CD4-positive, alpha-beta T cell (primary cell): ENCODE measurements at regions not wholly inside any gene's neighbourhood (a gene's known extent, or its start where the extent isn't known, plus 50 kb on each side); places are given as distances from the start of the nearest gene placed in this dataset.

ENCODE experiments used
- ATAC-seq: fragments of 200-7000 bp; cut with Tn5 transposase; one replicate; pipeline ENCODE4 v1.10.0; 2022; ENCODE audit warnings: mild to moderate bottlenecking; ENCODE audit not compliant: poor library complexity
- CTCF ChIA-PET: fragments of 350-600 bp; sonication (Branson Sonifier 250); formaldehyde crosslinking; loops from one replicate; lab custom pipeline; 2021; ENCODE audit warnings: antibody characterized with exemption, inconsistent platforms; lab: Charles Lee
- POLR2A ChIA-PET: fragments of 350-600 bp; sonication (Branson Sonifier 250); formaldehyde crosslinking; loops from one replicate; lab custom pipeline; 2021; ENCODE audit warnings: antibody characterized with exemption, inconsistent platforms; lab: Charles Lee
- DNase-seq, 14 experiments: peaks; one replicate each; pipeline ENCODE4 v3.0.0-alpha.2; 2013 to 2020; ENCODE audit warnings: mixed read lengths in 2 of 14
- H3K27ac ChIP-seq, 2 donors: one replicate each; pipeline versions ENCODE4 v1.5.1 to v1.7.0; 2013; ENCODE audit warnings: low read length in 2 of 2, low read depth in 1 of 2, mild to moderate bottlenecking in 1 of 2
- H3K27me3 ChIP-seq, 2 experiments: 1 replicate in 1 of 2; 2 replicates in 1 of 2; pipeline versions ENCODE4 v1.6.1 to v1.7.0; 2013; ENCODE audit warnings: low read length in 2 of 2, control low read depth in 1 of 2, mild to moderate bottlenecking in 1 of 2, moderate library complexity in 1 of 2; ENCODE audit not compliant: insufficient read depth in 2 of 2, control insufficient read depth in 1 of 2
- H3K36me3 ChIP-seq: one replicate; pipeline ENCODE4 v1.6.1; 2013; ENCODE audit warnings: low read length, control low read depth; ENCODE audit not compliant: insufficient read depth
- H3K4me1 ChIP-seq: one replicate; pipeline ENCODE4 v1.6.1; 2013; ENCODE audit warnings: low read length, control low read depth; ENCODE audit not compliant: insufficient read depth
- H3K4me3 ChIP-seq: one replicate; pipeline ENCODE4 v1.5.1; 2013; ENCODE audit warnings: mild to moderate bottlenecking, low read length, moderate library complexity
- H3K9me3 ChIP-seq, 2 experiments: 1 replicate in 1 of 2; 2 replicates in 1 of 2; pipeline versions ENCODE4 v1.6.1 to v1.7.0; 2013; ENCODE audit warnings: low read length in 2 of 2, mild to moderate bottlenecking in 2 of 2, control low read depth in 1 of 2, moderate library complexity in 1 of 2; ENCODE audit not compliant: control insufficient read depth in 1 of 2, insufficient read depth in 1 of 2
- H3K27ac Mint-ChIP-seq: one replicate; pipeline ENCODE4 v1.8.0; 2020; ENCODE audit warnings: mixed read lengths
- H3K27me3 Mint-ChIP-seq: one replicate; pipeline ENCODE4 v1.8.0; 2021; ENCODE audit warnings: mixed read lengths
- H3K36me3 Mint-ChIP-seq: one replicate; pipeline ENCODE4 v1.8.0; 2021; ENCODE audit warnings: low read depth, mixed read lengths
- H3K4me1 Mint-ChIP-seq: one replicate; pipeline ENCODE4 v1.8.0; 2021; ENCODE audit warnings: low read depth, mixed read lengths
- H3K4me3 Mint-ChIP-seq: one replicate; pipeline ENCODE4 v1.8.0; 2020; ENCODE audit warnings: mild to moderate bottlenecking, mixed read lengths
- H3K9me3 Mint-ChIP-seq: one replicate; pipeline ENCODE4 v1.8.0; 2020; ENCODE audit warnings: mixed read lengths
- intact Hi-C, 2 experiments: fragments of 100-400 bp; cut with DNase I in 1 of 2; cut with micrococcal nuclease in 1 of 2; formaldehyde crosslinking; loops; one replicate each; pipeline versions ENCODE4 v1.15.1 to v1.9.0; 2023 to 2025; cut with DNase I, micrococcal nuclease
- TF ChIP-seq, protein P1 (sequence below): fragments of 200-600 bp; IDR thresholded peaks from one replicate; pipeline ENCODE4 v1.8.0; 2022; ENCODE audit warnings: antibody characterized with exemption, mild to moderate bottlenecking

DNA sequence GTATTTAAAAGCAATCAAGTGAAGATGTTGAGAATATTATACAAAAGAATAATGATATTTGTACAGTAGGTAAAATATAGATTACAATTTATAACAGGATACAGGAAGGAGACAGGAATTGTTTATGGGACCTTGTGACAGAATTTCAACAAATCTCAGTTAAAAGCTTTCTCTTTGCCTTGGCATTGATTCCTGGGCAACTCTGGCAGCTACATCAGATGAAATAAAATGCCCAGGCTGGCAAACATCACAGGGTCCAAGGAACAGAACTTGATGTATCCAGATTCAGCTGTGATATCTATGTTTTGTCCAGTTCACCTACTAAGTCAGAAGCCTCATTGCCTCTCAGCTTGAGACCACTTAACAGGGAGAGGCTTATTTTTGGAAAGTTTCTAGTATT lies 473.1 kb downstream of the MCTP2 start:
- Mint-ChIP-seq H3K4me3 (no peak overlapping the region), H3K36me3 (no peaks in the 10 kb centered on the region), H3K9me3 (peaks cover 5% of the 10 kb centered on the region), H3K27ac (no peak overlapping the region), H3K4me1 (no peaks in the 10 kb centered on the region), H3K27me3 (peaks cover 5% of the 10 kb centered on the region)
- no peak for DNase-seq
- CTCF ChIA-PET = no interaction called here
- no peak overlapping the region for H3K4me3 ChIP-seq
- intact Hi-C loops = no loop called here
- peaks cover 2 to 5% of the 10 kb centered on the region in 2 experiments for H3K9me3 ChIP-seq
- H3K36me3 ChIP-seq = no peaks in the 10 kb centered on the region
- POLR2A ChIA-PET = no interaction called here
- TF ChIP-seq, protein P1, sequence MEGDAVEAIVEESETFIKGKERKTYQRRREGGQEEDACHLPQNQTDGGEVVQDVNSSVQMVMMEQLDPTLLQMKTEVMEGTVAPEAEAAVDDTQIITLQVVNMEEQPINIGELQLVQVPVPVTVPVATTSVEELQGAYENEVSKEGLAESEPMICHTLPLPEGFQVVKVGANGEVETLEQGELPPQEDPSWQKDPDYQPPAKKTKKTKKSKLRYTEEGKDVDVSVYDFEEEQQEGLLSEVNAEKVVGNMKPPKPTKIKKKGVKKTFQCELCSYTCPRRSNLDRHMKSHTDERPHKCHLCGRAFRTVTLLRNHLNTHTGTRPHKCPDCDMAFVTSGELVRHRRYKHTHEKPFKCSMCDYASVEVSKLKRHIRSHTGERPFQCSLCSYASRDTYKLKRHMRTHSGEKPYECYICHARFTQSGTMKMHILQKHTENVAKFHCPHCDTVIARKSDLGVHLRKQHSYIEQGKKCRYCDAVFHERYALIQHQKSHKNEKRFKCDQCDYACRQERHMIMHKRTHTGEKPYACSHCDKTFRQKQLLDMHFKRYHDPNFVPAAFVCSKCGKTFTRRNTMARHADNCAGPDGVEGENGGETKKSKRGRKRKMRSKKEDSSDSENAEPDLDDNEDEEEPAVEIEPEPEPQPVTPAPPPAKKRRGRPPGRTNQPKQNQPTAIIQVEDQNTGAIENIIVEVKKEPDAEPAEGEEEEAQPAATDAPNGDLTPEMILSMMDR = no peak
- no peaks in the 10 kb centered on the region for H3K4me1 ChIP-seq
- H3K27ac ChIP-seq = no peak overlapping the region
- H3K27me3 ChIP-seq = peaks cover 0 to 5% of the 10 kb centered on the region in 2 experiments
- ATAC-seq = no peak

GRCh38 chr15:94704946-94705345 lies 473.6 kb downstream of the MCTP2 start:
- DNase-seq (no peak), ATAC-seq (no peak)
- Mint-ChIP-seq H3K4me3 (no peak overlapping the region), H3K27ac (no peak overlapping the region), H3K9me3 (peaks cover 5% of the 10 kb centered on the region), H3K27me3 (peaks cover 5% of the 10 kb centered on the region), H3K36me3 (no peaks in the 10 kb centered on the region), H3K4me1 (no peaks in the 10 kb centered on the region)
- TF ChIP-seq, protein P1 = no peak
- Histone ChIP-seq H3K36me3 (no peaks in the 10 kb centered on the region), H3K4me3 (no peak overlapping the region), H3K9me3 (peaks cover 4 to 5% of the 10 kb centered on the region in 2 experiments), H3K27me3 (peaks cover 0 to 5% of the 10 kb centered on the region in 2 experiments), H3K27ac (no peak overlapping the region), H3K4me1 (no peaks in the 10 kb centered on the region)
- intact Hi-C loops = no loop called here
- ChIA-PET POLR2A (no interaction called here), CTCF (no interaction called here)

GRCh38 chr15:94709319-94709718 lies 478.0 kb downstream of the MCTP2 start:
- H3K27me3 Mint-ChIP-seq = peaks cover 5% of the 10 kb centered on the region
- no peaks in the 10 kb centered on the region for H3K9me3 Mint-ChIP-seq
- no peaks in the 10 kb centered on the region for H3K4me1 ChIP-seq
- no peak overlapping the region for H3K27ac ChIP-seq
- ChIA-PET POLR2A (no interaction called here), CTCF (interaction anchor here (1.4 kb wide), 1 partner anchor 12 kb away, joined by 3 read pairs; no protein-coding TSS in a partner anchor)
- no peaks in the 10 kb centered on the region for H3K36me3 ChIP-seq
- ATAC-seq = no peak
- no peaks in the 10 kb centered on the region for H3K36me3 Mint-ChIP-seq
- intact Hi-C loops = no loop called here
- TF ChIP-seq, protein P1 = no peak
- H3K4me1 Mint-ChIP-seq = no peaks in the 10 kb centered on the region
- no peaks in the 10 kb centered on the region for H3K27me3 ChIP-seq
- H3K27ac Mint-ChIP-seq = no peak overlapping the region
- no peak overlapping the region for H3K4me3 ChIP-seq
- DNase-seq = no peak
- peaks cover 4 to 5% of the 10 kb centered on the region in 2 experiments for H3K9me3 ChIP-seq
- H3K4me3 Mint-ChIP-seq = no peak overlapping the region
